LNCAP (cell line): ENCODE measurements at regions not wholly inside any gene's neighbourhood (a gene's known extent, or its start where the extent isn't known, plus 50 kb on each side); places are given as distances from the start of the nearest gene placed in this dataset.

Experiments used
- CTCF ChIP-seq: fragments of 450-650 bp; IDR thresholded peaks from 2 replicates; pipeline ENCODE4 v1.5.1; 2017; ENCODE audit warnings: mild to moderate bottlenecking

- TF ChIP-seq CTCF, result no peak
Measured at GRCh38 chr1:224500796-224501195, 66.2 kb upstream of the WDR26 start.

- TF ChIP-seq CTCF, result no peak
Measured at GRCh38 chr1:224501836-224502235, 67.2 kb upstream of the WDR26 start.

GRCh38 chr1:224502459-224503160, 68.0 kb upstream of the WDR26 start:
- no peak for TF ChIP-seq CTCF

- no peak for TF ChIP-seq CTCF
Measured at GRCh38 chr1:224503161-224504118, 68.8 kb upstream of the WDR26 start.

- TF ChIP-seq CTCF, result no peak
Measured at GRCh38 chr1:224504297-224505041, 69.9 kb upstream of the WDR26 start.

- TF ChIP-seq CTCF, result no peak
Measured at GRCh38 chr1:224505454-224506093, 71.0 kb upstream of the WDR26 start.
